Chondrocyte (in vitro differentiated cells): ENCODE measurements at regions not wholly inside any gene's neighbourhood (a gene's known extent, or its start where the extent isn't known, plus 50 kb on each side); places are given as distances from the start of the nearest gene placed in this dataset.
A peak's percentile ranks its signal among the peaks of the same experiment; 100 is the strongest.

Experiments
- DNase-seq: peaks from one replicate; pipeline ENCODE4 v3.0.0; 2021; ENCODE audit warnings: mixed read lengths, low spot score
- H3K27ac Mint-ChIP-seq: one replicate; pipeline ENCODE4 v1.8.0; 2021; ENCODE audit warnings: mild to moderate bottlenecking, moderate library complexity, mixed read lengths; ENCODE audit not compliant: unreplicated experiment
- H3K27me3 Mint-ChIP-seq: 2 replicates; pipeline ENCODE4 v1.8.0; 2021; ENCODE audit warnings: low read depth, mixed read lengths
- H3K36me3 Mint-ChIP-seq: 2 replicates; pipeline ENCODE4 v1.8.0; 2021; ENCODE audit warnings: low read depth, mixed read lengths
- H3K4me1 Mint-ChIP-seq: 2 replicates; pipeline ENCODE4 v1.8.0; 2021; ENCODE audit warnings: low read depth, mild to moderate bottlenecking, mixed read lengths
- H3K4me3 Mint-ChIP-seq: one replicate; pipeline ENCODE4 v1.8.0; 2021; ENCODE audit warnings: mild to moderate bottlenecking, moderate library complexity, mixed read lengths; ENCODE audit not compliant: unreplicated experiment
- H3K9me3 Mint-ChIP-seq: 2 replicates; pipeline ENCODE4 v1.8.0; 2021; ENCODE audit warnings: low read depth, mixed read lengths
- CTCF ChIP-seq: fragments of 200-600 bp; sonication (generic); IDR thresholded peaks from 2 replicates; pipeline ENCODE4 v1.5.0; 2021; ENCODE audit warnings: antibody characterized with exemption, mild to moderate bottlenecking, moderate library complexity

GRCh38 chr6:111971866-111972532 is 81.9 kb upstream of the CCN6 start:
- DNase-seq, result no peak
- H3K4me1 Mint-ChIP-seq, result peaks cover 33% of the 10 kb centered on the region
- H3K9me3 Mint-ChIP-seq, result no peaks in the 10 kb centered on the region
- TF ChIP-seq CTCF, result no peak
- no peak overlapping the region for H3K4me3 Mint-ChIP-seq
- H3K27me3 Mint-ChIP-seq, result no peaks in the 10 kb centered on the region
- H3K36me3 Mint-ChIP-seq, result peaks cover 2% of the 10 kb centered on the region
- no peak overlapping the region for H3K27ac Mint-ChIP-seq

GRCh38 chr6:111972745-111973117 is 81.2 kb upstream of the CCN6 start:
- H3K4me3 Mint-ChIP-seq, result peak overlapping the region; percentile 62
- H3K4me1 Mint-ChIP-seq, result peaks cover 31% of the 10 kb centered on the region
- H3K27ac Mint-ChIP-seq, result peak overlapping the region; percentile 98
- DNase-seq, result no peak
- H3K36me3 Mint-ChIP-seq, result no peaks in the 10 kb centered on the region
- TF ChIP-seq CTCF, result no peak
- no peaks in the 10 kb centered on the region for H3K9me3 Mint-ChIP-seq
- H3K27me3 Mint-ChIP-seq, result no peaks in the 10 kb centered on the region

GRCh38 chr6:111973118-111973761 is 80.7 kb upstream of the CCN6 start:
- H3K9me3 Mint-ChIP-seq, result no peaks in the 10 kb centered on the region
- no peaks in the 10 kb centered on the region for H3K36me3 Mint-ChIP-seq
- TF ChIP-seq CTCF, result no peak
- peak overlapping the region; percentile 98 for H3K27ac Mint-ChIP-seq
- H3K4me1 Mint-ChIP-seq, result peaks cover 31% of the 10 kb centered on the region
- H3K27me3 Mint-ChIP-seq, result no peaks in the 10 kb centered on the region
- H3K4me3 Mint-ChIP-seq, result peak overlapping the region; percentile 62
- DNase-seq, result no peak

DNA sequence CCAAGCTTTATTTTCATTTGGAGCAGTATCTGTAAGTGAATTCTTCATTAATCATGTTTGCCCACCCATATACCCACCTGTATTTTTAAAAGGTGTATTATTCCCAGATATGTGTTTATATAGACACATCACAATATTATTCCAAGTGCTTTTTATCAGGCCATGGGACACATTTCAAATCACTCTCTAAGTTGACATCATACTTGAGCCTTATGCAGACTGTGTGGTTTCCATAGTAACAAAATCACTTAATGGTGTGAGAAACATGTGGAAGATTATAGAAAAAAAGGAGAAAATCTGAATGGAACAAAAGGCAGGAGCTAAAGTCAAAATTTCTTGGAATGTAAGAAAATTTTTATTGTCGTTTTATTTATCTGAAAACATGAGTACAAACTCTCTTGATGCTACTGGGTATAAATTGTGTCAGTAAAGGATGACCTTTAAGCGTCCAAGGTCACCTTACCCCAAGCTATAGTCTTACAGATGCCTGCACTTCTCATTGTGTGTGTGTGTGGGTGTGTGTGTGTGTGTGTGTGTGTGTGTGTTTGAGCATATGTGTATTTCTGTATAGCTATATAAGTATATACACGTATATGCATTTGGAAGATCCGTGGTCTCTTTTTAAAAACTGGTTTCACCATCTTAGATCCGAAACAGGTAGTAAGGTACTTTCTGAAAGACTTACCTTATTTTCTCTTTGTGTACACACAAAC is 79.8 kb upstream of the CCN6 start:
- Mint-ChIP-seq H3K27me3 (no peaks in the 10 kb centered on the region), H3K4me1 (peaks cover 36% of the 10 kb centered on the region), H3K36me3 (no peaks in the 10 kb centered on the region), H3K9me3 (no peaks in the 10 kb centered on the region), H3K27ac (peak overlapping the region; percentile 98), H3K4me3 (peak overlapping the region; percentile 62)
- DNase-seq, result no peak
- no peak for TF ChIP-seq CTCF

GRCh38 chr6:111975466-111975865 is 78.4 kb upstream of the CCN6 start:
- no peaks in the 10 kb centered on the region for H3K9me3 Mint-ChIP-seq
- H3K4me1 Mint-ChIP-seq, result peaks cover 36% of the 10 kb centered on the region
- H3K4me3 Mint-ChIP-seq, result no peak overlapping the region
- DNase-seq, result no peak
- H3K27me3 Mint-ChIP-seq, result no peaks in the 10 kb centered on the region
- no peak for TF ChIP-seq CTCF
- no peaks in the 10 kb centered on the region for H3K36me3 Mint-ChIP-seq
- no peak overlapping the region for H3K27ac Mint-ChIP-seq
